Stimulated activated naive CD8-positive, alpha-beta T cell treated with anti-CD3 and anti-CD28 coated beads, Interleukin-15, Interleukin-2, amounts not matched to agents 100 U/mL and 50 U/mL, for 24 hours (primary cell): ENCODE measurements at regions not wholly inside any gene's neighbourhood (a gene's known extent, or its start where the extent isn't known, plus 50 kb on each side); places are given as distances from the start of the nearest gene placed in this dataset.
A peak's percentile ranks its signal among the peaks of the same experiment; 100 is the strongest.
"Not testable (repeated sequence)": the region's sequence is repeated elsewhere in the genome, so short reads cannot be mapped to it uniquely, and the experiment has no call there.

Source experiments
- ATAC-seq: fragments of 150-1000 bp; cut with Tn5 transposase; one replicate; pipeline ENCODE4 v1.10.0; 2021
- DNase-seq: peaks from one replicate; pipeline ENCODE4 v3.0.0; 2021

DNA sequence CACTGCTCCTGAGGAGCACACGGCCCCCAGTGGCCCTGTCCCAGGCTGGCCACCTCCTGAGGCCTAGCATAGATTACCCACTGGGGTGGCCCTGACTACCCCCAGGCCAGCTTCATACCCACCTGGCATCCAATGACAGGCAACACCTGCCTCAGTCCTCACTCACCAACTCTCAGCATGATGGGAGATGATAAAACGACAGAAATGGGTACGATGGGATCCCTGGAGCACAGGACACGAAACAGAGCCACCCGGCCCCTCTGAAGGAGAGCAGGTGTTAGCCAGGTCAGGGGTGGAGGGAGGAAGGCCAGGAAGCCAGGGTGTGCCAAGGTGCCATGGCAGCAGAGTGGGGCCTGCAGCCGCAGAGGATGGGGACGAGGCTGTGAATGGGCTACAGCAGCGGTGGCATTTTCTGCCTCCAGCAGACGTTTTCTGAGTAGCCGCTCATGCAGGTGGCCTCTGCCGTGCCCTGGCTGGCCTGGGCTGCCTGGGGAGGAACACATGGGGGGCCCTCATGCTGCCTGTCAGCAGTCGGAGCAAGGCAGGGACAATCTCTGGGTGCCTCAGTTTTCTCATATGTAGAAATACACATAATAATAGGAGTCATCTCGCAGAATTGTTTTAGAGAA is 50.2 kb upstream of the FGF3 start:
- DNase-seq (no peak), ATAC-seq (no peak)

DNA sequence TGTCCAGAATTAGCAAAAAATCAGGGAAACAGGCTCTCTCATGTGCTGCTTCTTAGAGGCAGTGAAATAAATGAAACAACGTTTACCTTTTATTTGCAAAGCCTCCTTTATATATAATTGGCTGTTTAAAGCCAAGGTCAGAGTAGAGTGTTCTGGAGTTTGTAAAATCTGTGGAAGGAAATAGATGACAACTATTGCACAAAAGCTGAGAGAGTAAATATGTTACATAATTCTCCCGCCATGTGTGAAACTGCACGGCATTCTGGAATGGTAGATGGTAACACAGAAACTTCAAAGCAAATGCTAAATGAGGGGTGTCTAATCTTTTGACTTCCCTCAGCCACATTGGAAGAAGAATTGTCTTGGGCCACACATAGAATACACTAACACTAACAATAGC is 51.5 kb upstream of the FGF3 start:
- DNase-seq (no peak), ATAC-seq (no peak)

DNA sequence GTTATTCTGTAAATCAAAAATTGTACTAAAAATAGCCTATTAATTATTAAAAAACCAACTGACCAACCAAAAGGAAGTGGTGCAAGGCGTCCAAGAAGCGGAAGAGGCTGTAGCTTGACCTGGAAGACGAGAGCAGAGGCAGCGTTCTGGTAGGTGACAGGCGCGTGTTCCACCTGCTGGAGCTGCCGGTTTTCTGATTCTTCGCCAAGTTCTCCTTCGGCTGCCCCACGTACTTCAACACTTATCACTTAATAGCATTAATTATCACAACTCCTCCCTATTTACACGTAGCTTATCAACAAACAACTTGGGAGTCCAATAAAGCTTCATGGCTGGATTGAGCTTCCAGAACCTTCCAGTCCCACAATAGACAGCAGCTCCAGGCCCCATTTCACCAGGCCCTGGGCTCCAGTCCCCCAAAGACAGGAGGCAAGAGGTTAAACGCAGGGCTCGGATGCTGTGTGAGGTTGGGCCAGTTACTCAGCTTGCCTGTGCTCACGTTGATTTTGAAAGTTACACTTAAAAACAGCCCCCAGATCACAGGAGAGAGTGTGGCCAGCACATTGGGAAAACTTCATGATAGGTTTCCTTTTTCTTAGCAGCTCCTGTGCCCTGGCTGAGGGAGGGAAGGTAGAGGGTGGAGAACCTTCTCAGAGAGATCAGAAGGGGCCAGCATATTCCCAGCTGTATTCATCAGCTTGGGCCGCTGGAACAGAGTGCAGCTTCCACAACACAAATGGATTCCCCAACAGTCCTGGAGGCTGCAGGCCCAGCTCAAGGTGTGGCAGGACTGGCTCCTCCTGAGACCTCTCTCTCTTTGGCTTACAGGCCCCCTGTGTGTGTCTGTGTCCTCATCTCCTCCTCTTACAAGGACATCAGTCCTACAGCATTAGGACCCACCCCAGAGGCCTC is 54.2 kb upstream of the FGF3 start:
- DNase-seq = no peak
- ATAC-seq = no peak

DNA sequence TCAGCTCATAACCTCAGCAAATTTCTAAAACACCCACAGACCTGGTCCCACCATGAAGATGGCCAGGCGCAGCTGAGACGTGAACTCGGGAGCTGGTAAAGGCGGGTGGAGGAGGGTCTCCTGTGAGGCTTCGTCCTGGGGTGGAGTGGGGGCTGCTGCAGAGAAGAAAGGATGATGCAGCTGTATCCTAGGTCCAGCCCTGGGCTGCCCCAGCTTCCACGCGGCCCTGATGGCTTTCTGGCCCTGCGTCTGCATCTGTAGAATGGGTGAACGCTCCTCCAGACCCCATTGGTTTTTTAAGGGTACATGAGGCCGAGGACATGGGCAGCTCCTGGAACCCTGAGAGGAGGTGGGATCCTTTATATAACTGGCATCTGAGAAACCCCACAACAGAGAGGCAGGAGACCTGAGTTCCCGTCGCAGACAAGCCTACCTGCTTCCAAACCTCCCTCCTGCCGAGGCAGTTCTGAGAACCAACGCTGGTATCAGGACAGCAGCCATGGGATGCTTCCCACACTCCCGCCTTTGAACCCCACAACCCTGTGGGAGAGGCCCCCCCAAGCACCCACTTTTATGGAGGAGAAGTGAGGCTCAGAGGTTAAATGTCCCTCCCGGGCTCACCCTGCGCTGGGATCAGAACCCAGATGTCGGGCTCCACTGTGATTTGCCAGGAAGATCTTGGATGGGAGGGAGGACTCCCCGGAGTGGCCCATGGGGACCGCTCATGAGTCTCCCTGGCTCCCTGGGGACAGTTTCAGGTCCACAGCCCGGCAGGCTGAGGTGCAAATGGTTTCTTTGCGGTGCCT is 55.2 kb upstream of the FGF3 start:
- DNase-seq = no peak
- ATAC-seq = no peak

DNA sequence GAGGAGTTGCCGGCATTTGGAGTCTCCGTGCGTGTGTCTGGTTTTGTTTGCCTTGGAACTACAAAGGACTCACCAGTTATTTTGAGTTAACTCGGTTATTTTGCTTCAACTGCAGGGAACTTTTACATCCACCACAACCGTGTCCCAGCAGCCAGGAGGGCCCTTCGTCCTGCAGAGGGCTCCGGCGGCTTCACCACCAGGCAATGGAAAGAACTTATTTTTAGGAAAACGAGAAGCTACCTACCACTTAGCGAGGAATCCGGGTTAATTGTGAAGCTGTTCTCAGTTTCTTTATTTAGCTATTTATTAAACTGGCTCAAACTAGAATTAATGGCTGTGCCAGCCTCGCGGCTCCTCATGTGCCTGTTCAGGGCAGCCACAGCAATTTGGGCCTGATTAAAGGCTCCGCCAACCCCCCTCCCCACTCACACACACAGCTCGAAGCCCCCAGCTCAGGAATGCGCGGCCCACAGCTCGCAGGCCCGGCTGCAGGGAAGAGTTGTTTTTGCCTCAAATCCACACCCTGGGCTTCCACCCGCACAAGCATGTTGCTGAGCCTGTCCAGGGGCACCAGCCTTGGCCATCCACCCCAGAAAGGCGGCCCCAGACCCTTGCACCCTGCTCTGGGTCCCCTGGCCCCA is 55.9 kb upstream of the FGF3 start:
- no peak for ATAC-seq
- no peak for DNase-seq

DNA sequence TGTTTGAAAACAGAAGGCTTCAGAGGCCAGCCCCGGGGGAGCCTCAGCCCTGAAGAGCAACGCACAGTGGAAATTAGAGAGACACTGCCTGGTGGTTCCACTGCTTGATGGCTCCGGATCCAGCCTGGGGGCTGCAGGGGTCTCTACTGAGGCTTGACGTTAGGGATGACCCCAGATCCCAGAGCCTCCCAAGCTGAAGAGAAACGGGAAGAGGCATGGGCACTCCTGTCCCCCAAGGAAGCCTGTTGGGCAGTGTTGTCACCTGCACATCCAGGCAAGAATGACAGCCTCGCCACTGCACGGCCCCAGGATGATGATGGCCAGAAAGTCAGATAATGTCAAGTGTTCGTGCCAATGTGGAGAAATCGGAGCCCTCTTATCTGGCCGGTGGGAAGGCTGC is 56.8 kb upstream of the FGF3 start:
- DNase-seq (no peak), ATAC-seq (no peak)

DNA sequence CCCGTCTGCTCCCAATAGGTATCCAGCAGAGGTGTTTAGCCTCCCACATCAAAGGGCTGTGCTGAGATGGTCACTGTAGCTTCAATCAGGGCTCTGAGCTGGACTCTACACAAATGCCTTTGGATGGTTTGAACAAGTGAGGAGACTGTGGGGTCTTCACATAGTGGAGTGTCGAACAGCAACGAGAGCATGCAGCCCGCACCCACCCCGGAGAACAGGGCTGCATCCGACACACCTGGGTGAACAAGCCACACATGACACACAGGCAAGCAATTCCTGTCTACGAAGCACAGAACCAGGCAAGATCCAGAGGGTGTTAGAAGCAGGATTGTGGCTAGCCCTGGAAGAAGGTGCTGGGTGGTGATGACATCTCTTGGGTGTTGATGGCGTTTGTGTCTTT is 58.0 kb upstream of the FGF3 start:
- ATAC-seq (no peak), DNase-seq (no peak)

DNA sequence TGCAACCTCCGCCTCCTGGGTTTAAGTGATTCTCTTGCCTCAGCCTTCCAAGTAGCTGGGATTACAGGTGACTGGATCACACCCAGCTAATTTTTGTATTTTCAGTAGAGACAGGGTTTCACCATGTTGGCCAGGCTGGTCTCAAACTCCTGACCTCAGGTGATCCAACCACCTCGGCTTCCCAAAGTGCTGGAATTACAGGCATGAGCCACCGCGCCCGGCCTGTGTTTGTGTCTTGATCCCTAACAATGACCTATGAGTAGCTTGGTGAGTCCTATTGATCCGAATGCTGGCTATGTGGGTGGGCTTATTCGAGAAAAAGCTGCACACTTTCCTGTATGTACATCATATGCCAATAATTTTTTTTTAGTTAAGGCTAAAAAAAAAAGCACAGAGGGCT is 58.5 kb upstream of the FGF3 start:
- ATAC-seq, DNase-seq: not testable (repeated sequence)

DNA sequence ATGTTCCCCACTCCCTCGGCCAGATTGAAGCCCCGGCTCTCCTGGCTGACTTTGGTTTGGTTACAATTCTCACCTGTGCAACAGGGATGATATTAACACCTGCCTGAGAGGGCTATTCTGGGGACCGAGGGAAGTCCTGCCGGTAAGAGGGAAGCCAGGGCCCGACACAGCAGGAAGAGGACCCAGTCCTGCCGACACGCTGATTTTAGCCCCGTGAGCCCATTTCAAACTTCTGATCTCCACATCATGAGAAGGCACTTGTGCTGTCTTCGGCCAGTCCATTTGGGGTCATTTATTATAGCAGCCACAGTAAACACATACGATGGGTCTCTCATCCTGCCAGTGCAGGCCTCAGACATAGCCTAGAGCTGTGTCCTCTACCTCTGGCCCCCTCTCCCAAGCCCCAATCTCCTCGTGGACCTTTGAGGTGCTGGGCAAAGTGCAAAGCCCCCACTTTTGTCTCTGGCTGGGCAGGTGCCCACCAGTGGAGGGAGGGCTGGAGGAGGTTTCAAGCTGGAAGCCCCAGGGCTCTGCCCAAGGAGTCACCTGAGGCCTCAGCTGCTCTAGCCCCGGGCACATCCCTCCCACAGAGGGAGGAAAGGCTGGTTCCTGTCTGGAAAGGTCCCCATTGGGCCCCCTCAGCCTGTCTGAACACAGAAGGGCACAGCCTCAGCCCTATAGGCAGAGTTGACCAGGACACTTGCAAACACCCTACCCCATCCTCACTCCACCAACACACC is 59.1 kb upstream of the FGF3 start:
- ATAC-seq (no peak), DNase-seq (no peak)

DNA sequence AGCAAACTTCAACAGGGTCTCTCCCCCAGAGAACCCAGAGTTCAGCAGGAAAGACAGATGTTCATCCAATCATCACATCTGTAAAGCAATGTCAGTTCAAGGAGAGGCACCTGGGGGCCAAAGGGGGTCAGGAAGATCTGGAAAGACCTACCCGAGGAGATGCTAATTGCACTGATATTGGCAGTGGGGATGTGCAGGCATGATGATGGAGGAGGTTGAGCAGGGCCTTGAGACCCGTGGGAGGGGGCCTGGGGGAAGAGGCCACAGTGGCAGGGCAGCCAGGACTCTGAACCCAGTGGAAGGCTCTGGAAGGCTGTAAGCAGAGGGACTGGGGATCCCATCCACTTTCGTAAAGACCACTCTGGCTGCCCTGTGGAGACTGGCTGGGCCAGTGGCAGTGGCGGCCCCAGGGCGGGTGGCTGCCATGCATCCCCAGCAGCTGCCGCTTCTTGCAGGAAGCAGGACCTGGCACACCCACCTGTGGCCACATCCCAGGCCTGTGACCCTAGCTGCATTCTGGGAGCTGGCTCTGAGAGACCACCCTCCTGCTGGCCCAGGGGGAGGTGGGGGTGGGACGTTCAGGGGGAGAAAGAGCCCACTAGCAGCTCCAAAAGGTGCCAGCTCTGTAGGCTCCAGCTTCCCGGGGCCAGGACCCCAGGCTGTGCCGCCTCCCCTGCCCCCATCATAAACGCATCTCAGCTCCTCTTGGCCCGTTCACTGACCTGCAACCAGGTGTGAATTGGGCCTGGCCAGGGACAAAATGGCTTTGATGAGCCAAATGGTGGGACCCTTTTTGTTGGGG is 59.9 kb upstream of the FGF3 start:
- no peak for ATAC-seq
- DNase-seq = no peak

DNA sequence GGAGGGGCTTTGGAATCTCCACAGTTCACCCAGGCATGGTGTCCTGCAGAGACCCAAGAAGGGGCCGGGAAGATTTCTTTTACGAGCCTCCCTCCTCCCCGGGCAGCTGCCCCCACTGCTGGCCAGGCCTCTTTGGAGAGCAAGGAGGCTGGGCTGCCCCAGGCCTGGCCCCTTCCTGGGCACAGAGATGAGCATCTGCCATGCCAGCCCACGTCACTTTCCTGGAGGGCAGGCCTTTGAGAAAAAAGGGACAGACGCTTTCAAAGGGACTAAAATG is 60.5 kb upstream of the FGF3 start:
- DNase-seq (no peak), ATAC-seq (no peak)

DNA sequence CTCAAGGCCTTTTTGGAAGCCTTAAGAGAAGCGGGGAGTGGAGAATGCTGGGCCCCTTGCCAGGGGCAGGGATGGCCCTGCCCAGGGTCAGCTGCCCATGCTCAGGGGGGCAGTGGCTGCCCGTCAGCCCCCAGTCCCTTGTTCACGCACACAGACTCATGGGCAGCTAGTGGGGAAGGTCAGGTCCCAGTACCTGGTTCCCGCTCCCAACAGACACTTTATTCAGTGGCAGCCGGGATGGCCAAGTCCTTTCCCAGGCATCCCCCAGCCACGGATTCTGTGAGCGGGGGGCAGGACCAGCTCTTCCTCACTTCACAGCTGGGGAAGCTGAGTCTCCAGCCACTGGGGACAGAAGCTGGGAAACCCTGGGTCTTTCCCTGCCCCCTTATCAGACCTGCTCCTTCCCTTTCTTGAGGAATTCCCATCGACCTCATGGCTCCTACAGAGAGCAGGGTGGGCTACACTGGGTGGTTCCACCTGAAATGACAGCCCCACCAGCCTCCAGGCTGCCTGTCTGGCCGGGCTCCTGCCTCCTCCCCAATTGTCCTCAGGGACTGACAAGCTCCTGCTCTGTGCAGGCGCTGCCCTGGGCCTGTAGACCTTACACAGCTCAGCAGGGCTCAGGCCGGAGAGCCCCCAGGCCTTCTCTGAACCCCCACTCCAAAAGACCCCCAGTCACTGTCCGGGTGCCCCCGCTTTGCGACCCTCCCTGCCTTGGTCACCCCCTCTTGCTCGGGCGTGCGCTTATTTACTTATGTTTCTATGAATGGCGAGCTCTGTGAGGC is 61.0 kb upstream of the FGF3 start:
- ATAC-seq (no peak), DNase-seq (no peak)

DNA sequence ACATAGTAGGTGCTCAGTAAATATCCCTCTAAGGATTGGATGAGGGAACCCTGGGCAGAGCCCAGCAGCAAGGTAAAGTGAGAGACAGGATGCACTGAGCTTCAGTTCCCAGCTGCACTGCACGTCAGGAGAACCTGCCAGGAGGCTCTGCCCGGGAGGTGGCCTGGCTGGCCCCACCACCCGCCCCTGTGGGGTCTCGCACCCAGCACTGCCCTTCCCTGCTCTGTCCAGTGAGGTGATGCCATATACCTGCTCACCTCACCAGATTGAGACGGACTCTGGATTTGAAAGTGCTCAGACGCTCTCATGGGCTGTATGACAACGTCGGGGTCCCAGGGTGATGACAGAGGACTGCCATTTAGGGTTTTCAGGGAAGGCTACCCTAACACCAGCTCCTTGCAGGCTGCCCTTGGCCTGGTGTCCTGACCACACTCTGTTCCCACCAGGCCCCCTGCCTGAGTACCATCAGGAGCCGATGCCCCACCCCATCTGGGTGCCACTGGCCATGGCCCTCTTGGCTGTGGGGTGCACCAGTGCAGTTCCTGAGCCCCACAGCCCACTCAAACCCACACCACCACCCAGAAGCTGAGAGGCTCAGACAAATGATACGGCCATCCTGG is 61.7 kb upstream of the FGF3 start:
- no peak for ATAC-seq

DNA sequence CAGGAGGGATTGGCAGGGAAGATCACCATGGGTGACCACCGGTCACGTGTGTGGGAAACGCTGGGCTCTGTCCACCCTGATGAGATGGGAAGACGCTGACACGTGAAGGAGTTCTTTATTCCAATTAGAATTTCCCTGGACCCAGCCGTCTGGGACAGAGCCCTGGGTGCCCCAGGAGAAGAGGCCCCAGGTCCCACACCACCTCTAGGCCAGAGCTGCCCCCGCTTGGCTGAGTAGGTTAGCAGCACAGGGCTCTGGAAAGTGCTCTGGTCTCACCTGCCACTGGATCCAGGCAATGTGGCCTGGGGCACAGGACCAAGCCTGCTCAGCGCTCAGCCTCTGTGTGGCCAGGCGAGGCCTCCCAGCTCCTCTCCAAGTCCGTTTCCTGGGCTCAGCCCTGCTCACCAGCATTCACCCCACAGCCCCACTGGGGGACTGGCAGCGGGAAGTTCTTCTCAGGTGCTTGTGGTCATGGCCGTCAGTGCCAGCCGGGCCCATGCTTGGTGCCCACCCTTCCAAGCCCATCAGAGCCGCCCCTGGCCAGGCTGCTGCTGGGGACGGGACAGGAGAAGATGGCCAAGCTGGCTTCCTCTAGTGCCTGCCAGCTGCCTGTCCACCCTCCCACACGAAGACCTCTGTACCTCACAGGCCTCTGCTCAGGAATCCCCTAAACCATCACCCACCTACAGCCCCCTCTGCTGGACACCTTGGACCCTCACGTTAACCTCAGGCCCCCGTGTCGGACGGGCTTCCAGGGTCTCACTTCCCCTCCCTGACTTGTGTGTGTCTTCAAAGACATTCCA is 62.5 kb upstream of the FGF3 start:
- ATAC-seq (no peak), DNase-seq (peak; percentile 7)

More for the DNA sequence above, 61.7 kb upstream of the FGF3 start:
- no peak for DNase-seq

DNA sequence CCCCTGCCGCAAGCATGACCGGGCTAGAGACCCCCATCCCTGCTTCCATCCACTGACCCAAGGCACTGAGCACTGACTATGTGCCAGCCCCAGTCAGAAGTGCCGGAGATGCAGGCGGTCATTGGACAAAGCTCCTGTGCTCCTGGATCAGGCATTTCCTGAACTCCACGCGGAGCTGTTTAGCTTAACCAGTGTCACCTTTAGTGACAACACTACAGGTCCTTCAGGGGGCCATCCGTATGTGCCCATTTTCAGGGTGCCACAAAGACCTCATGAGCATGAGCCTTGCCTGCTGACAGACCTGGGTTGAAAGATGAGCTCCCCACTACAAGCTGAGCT is 63.0 kb upstream of the FGF3 start:
- DNase-seq (no peak), ATAC-seq (no peak)

DNA sequence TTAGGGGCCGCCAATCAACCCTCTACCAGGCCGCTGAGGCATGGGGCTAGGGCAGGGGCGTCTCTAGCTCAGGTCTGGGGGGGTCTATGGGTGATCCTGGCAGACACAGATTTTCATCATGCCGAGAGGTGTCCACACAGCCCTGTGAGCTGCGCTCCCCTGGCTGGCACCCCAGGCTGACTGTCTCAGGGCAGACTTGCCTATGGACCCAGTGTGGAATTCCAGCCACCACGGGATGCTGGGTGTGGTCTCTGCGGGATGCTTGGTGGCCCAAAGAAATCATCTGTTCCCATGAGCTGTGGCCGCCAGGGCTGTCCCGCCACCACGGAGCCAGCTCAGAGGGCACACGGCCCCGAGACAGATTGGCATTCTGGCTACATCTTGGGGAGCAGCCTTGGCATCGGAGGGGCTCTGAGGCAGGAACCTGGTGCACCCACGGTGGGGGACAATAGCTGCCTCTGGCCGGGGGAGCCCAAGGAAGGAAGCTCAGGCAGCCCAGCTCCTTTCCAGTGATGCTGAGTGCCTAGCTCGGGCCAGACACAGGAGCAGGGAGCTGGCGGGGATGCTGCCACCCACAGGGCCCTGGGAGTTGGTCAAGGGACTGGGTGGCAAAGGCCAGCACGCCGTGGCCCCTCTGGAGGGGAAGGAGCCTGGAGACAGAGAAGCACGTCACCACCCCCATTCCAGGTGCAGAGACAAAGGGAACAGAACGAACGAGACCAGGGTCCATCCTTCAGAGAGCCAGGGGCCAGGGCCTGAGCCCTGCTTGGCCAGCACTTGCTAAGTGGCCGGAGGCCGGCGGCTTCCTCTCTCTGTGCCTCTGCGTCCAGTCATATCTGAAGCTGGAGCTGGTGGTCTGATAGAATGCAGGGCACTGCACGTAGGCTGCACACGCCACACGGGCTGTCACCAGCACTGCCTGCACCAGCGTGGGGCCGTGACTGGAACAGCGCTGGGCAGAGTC is 64.4 kb upstream of the FGF3 start:
- DNase-seq (no peak), ATAC-seq (no peak)

DNA sequence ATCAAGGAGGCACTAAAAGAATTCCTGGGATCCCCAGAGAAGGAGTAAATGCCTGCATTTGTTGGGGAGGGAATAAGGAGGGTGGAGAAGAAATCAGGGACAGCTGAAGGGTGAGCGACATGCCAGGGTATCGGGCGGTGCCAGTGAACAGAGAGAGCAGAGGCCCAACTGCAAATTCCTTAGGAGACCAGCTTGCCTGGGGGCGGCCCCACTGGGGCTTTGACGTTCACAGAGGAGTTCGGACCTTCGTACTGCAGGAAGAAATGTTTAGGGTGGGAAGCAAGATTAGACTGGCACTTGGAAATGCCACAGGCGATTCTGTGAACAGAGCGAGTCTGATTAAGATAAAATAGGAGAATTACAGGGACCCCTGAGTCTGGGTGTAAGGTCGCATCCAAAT is 65.1 kb upstream of the FGF3 start:
- no peak for ATAC-seq
- no peak for DNase-seq

DNA sequence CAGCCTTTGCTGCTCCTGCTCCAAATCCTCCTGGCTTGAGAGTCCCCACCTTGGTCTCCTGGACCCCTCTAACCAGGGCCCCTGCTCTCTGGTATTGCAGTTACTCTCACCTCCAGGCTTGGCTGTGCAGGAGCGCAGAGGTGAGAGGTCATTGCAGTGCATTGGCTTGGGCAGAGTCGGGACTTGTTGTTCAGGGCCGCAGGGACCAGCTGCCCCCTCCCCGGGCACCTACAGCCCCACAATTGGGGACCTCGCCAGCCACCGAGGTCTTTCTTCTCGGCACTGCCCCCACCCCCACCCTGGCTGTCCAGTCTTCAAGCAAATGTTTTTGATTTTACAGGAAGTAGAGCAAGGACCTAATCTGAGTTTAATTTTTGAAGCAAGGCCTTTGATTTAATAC is 65.5 kb upstream of the FGF3 start:
- no peak for ATAC-seq

More for the DNA sequence above, 65.5 kb upstream of the FGF3 start:
- DNase-seq = no peak
